COLO668 (cell line): ENCODE measurements at regions not wholly inside any gene's neighbourhood (a gene's known extent, or its start where the extent isn't known, plus 50 kb on each side); places are given as distances from the start of the nearest gene placed in this dataset.
"Not testable (repeated sequence)": the region's sequence is repeated elsewhere in the genome, so short reads cannot be mapped to it uniquely, and the experiment has no call there.

Experiments
- DNase-seq: peaks from one replicate; lab custom pipeline; 2025; ENCODE audit not compliant: unreplicated experiment; lab: John Stamatoyannopoulos, UW

- DNase-seq: not testable (repeated sequence)
Measured at GRCh38 chr18:61624631-61625030, 268.2 kb downstream of the RNF152 start.

- no peak for DNase-seq
Measured at GRCh38 chr18:61619783-61620182, 273.0 kb downstream of the RNF152 start.

- DNase-seq: no peak
Measured at GRCh38 chr18:61618816-61619215, 274.0 kb downstream of the RNF152 start.

GRCh38 chr18:61616111-61616610 lies 276.6 kb downstream of the RNF152 start:
- DNase-seq: no peak

GRCh38 chr18:61612517-61612916 lies 279.3 kb downstream of the CDH20 start:
- no peak for DNase-seq

GRCh38 chr18:61609131-61609530 lies 275.9 kb downstream of the CDH20 start:
- no peak for DNase-seq

- no peak for DNase-seq
Measured at GRCh38 chr18:61608316-61608715, 275.1 kb downstream of the CDH20 start.

GRCh38 chr18:61607867-61608266 lies 274.6 kb downstream of the CDH20 start:
- DNase-seq: no peak

GRCh38 chr18:61606759-61607158 lies 273.5 kb downstream of the CDH20 start:
- no peak for DNase-seq

- no peak for DNase-seq
Measured at GRCh38 chr18:61606068-61606660, 272.9 kb downstream of the CDH20 start.

GRCh38 chr18:61605376-61606067 lies 272.3 kb downstream of the CDH20 start:
- DNase-seq: no peak
